COLO668 (cell line): ENCODE measurements at regions not wholly inside any gene's neighbourhood (a gene's known extent, or its start where the extent isn't known, plus 50 kb on each side); places are given as distances from the start of the nearest gene placed in this dataset.
"Not testable (repeated sequence)": the region's sequence is repeated elsewhere in the genome, so short reads cannot be mapped to it uniquely, and the experiment has no call there.

Source experiments
- DNase-seq: peaks from one replicate; lab custom pipeline; 2025; ENCODE audit not compliant: unreplicated experiment; lab: John Stamatoyannopoulos, UW

DNA sequence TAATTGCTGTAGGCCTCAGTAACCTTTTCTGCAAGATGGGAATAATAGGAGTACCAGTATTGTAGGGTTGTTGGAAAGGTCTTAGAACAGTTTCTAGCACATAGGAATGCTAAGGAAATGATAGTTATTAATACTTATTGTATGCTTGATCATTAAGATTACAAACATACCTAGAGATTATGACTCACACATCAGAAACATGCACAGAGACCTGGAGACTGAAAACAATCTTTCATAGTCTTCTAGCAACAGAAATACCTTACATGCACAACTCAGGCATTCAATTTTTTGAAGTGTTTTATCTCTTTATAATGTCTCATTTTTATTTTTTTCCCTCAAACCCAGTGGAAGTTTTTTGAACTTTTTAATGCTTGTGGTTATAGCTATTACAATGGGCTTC, 104.4 kb upstream of the ZBTB20 start:
- DNase-seq = no peak

DNA sequence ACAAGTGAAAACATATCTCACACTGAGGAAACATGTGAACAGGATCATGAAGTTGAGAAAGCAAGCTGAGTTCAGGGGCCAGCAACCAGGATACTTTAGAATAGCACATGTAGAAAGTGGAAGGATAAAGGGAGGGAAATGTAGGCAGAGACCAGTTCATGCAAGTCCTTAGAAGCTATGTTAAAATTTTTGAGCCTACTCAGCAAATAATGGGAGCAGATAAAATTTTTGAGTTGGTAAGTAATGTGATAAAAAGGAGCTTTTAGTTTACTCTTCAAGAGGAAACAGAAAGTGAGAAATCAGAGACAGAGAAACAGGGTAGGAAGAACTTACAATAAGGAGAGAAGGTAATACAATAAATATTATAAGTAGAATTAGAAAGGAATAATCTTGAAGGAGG, 105.6 kb upstream of the ZBTB20 start:
- no peak for DNase-seq

DNA sequence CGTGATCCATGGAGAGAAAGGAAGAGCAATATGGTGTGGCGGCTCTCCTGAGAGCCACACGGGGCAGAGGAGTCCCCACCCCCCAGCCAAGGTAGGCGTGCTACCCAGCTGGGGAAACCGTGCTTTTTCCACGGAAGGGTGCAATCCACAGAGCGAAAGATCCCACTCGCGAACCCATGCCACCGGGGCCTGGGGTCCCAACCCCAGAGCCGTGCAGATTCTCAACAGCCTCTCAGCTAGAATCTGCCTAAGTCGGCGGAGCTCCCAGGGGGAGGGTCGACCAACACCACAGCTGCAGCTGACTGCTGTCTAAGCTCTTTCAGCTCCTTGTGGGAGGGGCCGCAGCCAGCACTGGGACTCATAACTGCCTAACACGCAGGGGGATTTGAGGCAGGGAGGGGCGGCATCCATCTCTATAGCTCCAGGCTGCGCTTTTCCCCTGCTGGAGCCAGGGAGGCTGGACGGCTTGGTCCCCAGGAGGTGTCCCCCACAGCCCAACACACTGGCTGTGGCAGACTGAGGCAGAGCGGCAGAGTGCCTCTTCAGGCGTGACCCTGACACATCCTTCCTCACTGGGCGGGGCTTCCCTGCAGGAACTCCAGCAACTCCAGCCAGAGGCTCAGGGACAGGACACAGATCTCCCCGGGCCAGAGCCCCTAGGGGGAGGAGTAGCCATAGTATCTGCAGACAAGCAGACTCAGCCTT, 107.6 kb upstream of the ZBTB20 start:
- no peak for DNase-seq

DNA sequence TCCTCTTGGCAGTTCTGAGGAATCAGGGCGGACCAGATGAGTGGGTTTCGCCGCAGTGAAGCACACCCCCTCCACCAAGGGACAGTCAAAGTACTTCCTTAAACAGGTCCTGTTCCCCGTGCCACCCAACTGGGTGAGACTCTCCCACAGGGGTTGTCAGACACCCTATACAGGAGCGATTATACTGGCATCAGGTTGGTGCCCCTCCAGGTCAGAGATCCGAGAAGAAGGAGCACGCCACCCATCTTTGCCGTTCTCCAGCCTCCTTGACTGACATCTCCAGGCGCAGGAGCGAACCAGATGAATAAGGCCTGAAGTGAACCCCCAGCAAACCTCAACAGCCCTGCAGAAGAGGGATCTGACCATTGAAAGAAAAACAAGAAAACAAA, 108.1 kb upstream of the ZBTB20 start:
- no peak for DNase-seq

DNA sequence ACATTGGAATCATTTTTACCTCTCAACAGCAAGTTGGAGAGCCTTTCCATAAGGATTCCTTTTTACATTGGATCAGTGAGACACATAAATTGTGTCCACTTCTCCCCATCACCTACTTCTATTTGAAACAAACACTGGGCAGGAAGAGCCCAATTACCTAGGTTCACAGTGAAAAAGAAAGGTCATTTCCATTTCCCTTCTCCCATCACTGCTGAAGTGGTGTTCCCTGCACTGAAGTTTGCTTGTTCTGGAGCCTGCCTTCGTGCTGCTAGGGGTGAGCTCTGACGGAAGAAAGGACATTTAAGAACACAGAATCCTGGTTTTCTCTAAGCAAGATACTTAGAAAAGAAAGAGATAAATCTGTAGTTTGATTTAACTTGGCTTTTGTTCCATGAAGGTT, 123.8 kb upstream of the ZBTB20 start:
- DNase-seq = no peak

DNA sequence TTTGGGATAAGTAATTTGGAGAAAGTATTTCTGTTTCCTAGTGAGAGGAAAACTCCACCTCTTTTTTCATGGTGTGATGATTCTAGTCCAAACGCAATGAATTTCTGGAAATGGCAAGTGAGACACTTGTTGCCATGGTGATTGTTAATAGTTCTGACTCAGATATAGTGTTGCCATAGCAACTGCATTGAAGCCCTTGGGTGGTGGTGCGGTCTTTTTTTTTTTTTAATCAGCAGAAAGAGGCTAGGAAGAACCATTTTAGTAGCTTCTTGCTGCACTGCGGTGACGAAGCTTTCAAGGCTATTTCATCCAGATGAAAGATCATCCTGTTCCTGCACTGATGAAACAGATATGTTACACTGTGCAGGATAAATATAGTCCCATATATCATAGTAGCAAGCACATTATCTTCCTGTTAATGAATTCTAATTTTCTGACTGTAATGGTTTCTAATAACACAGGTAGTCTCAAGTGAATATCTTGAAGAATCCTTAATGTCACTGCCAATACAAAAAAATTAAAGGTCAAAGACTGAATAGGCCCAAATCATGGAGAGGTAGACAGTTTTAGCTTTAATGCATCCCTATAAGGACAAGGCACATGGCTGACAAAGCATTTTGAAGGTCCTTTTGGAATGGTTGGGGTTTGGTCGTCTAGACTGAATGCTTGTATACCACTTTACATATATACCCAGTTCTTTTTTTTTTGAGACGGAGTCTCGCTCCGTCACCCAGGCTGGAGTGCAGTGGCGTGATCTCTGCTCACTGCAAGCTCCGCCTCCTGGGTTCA, 125.1 kb upstream of the ZBTB20 start:
- no peak for DNase-seq

DNA sequence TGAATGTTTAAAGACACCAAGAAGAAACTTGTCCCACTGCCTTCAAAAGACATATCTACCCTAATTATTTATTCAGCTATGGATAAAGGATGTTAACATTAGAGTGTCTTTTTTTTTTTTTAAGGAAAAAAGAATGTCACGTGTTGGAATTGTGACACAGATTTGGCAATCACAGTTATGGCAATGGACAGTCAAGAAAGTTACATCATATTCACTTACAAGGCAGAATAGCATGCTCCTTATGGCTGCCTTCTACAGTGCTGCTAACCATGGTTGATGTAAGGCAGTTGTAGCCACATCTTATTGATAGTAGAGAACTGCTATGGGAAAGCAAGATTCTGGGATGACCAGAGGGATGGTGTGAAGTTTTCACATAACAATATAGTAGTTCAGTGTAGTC, 128.8 kb upstream of the ZBTB20 start:
- no peak for DNase-seq

DNA sequence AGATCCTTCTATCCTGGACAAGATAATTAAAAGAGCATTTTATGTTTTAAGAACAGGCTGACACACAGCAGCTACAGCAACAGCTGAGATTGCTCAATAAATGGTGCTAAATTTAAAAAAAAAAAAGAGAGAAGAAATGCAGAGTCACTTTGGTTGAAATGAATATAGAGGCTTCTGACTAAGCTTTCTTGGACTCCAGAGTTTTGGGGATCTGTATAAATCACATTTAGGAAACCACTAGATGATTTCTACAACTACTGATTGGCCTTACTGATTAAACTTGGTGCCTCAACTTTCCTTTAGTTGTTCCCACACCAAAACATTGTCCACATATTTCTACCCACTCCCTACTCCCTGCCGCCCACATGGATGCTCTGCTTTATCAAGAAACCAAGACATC, 132.9 kb upstream of the ZBTB20 start:
- DNase-seq = no peak

DNA sequence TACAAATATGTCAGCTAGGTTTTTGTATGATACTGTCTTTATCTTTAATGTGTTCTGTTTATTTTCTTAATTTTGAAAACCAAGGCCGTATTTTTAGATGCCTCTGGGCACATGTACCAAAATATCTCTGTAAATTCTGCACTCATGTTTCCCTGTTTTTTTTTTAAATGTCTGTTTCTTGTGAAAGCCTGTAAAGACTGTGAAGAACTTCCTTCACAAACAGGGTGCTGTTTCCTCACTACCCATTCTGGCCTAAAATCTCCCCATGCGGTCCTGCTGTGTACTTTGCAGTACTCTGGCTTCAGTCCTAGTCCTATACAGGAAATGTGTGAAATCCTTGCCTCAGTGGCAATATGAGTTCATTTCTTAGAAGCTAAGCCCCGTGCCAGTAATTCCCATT, 133.4 kb upstream of the ZBTB20 start:
- DNase-seq = no peak

DNA sequence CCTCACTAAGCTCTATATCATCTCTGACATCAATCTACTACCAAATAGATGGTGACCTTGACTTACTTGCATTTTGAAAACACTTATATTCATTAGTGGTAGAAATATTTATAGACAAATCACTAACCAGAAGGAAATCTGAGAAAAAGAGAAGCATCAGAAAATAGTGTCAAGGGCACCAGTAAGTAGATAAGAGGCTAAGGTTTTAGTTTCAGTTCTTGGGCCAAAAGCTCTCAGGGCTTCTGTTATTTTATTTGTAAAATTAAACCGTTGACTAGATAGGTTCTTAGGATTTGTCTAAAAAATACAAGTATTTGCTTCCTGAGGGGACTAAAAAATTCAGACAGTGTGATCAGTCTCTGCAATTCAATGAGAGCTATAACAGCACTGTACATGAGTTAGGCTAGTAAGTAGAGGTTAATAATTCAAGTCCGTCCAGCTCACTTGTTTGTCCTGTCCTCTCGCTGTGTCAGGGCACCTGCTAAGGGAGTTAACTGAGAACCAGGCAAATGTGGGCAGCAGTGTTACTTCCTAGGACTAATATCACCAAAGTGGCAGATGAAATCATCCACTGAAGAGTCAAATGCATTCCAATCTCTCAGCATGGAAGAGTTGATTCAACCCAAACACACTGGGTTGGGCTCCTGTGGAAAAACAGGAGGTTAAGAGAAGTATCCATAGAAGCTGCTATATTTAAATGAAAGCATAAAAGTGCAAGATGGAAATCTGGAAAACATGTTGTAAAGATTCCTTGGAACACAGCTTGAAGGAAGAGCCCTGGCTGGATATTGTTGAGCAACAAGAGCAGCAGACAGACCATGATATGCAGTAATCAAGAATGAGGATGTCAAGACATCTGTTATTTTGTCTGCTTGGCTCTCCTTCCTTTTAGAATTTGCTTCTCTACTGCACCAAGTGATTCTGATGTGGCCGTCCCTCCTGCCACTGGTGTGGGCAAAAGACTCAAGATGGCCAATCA, 134.9 kb upstream of the ZBTB20 start:
- no peak for DNase-seq

DNA sequence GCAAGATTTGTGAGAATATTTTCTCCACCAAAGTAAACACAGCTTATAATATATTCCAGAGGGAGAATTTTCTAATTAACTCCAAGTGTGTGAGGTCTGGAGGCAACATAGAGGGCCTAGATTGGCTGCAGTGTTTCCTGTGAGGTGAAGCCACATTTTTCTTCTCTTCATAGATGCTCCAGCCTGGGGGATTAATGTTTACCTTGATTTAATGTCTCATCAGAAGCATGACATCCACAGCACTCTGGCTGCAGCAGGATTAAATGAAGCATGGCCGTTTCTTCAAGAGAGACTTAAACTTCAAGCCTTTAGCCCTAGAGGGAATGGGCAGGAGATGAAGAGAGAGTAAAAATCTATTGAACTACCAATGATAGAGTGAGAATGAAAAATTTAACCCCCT, 137.9 kb upstream of the ZBTB20 start:
- no peak for DNase-seq

DNA sequence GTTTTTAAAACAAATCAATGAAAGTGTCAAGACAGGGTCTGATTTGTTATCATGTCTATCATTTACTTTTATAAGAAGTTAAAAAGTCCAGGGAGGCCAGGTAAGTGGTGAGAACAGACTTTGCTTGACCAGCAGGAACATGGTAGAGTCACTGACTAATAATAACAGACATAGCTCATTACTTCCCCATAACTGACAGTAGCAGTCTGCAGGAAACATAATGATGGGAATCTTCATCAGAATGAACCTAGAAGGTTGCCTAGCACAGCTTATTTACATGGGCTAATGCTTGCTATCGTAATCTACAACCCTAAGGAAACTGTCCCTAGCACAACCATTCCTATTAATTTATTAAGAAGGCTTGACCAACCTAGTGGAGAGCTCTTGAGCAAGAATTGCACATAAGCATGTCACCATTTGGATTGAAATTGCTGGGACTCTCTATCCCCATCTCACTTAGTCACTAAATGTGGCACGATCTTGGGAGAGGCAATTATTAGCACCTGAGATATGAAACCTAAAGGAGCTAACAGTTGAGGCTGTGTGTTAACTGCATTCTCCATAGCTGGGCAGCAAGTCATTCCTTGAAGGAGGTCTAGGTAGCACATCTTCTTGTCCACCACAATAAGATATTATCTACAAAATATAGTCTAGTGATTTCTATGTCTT, 139.6 kb upstream of the ZBTB20 start:
- DNase-seq = no peak

DNA sequence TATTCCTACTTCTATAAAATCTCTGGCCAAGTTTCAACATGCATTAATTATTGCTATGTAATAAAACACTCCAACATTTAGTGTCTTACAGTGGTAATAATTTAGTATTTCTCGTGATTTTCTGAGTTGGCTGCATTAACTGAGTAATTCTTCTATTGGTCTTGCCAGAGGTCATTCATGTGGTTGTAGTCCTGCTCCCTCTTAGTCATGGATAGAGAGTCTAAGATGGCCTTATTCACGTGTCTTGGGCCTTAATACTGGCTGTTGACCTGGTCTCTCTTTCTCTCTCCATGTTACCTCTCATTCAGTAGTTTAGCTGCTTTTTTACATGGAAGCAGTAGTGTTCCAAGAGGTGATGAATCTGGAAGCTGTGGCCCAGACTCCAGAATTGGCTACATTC, 140.1 kb upstream of the ZBTB20 start:
- DNase-seq = no peak

DNA sequence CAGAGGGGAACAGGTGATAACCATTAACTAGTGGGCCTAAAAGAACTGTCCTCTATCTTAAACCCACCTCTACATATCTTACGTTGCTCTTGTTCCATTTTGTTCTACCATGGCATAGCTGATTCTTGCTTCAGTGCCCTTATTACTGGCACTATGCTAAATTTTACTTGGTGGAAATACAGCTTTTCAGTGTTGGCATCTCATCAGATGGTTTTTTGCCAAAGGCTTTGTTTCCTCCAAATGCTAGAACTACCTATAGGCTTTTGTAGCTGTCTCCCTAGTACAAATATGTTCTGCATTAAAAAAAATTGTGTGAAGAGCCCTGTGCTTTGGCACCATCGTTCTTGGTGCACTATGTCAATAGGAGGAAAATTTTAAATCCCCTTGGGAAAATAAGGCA, 145.0 kb upstream of the ZBTB20 start:
- DNase-seq = no peak

DNA sequence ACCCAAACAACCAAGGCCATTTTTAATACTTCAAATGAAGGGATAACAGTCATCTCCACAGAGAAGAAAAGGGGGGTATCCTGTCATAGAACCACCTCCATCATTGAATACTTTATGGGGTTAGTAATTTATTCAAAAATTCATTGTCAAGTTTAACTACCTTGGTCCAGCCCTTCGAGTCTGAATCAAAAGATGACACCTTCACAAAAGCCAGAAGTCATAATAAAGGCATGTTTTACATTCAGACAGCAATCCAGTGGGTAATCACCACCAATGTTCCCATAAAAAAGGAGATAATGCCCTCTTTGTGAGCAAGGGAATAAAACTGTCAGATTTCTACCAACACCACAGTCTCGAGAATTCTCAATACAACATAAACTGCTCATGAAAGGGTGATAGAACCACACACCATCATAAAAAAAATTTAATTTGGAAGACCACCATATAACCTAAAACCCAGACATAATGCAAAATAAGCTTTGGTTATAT, 145.6 kb upstream of the ZBTB20 start:
- no peak for DNase-seq

DNA sequence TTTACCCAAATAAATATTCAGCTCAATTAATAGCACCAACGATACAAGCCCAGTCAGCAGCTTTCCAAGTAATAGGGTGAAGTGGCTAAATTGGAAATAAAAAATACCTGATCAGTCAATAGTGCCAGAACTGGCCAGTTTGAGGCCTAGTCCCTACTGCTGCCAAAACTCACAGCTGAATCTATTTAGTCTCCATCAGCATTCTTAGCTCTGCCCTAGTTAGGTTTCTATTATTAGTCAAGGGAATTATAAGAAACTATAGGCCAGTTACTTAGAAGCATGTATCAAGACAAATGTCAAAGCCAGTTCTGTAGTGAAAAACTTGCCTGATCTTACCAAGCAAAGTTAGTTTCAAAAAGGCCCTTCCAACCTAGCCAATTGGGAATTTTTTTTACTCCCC, 146.2 kb upstream of the ZBTB20 start:
- no peak for DNase-seq

DNA sequence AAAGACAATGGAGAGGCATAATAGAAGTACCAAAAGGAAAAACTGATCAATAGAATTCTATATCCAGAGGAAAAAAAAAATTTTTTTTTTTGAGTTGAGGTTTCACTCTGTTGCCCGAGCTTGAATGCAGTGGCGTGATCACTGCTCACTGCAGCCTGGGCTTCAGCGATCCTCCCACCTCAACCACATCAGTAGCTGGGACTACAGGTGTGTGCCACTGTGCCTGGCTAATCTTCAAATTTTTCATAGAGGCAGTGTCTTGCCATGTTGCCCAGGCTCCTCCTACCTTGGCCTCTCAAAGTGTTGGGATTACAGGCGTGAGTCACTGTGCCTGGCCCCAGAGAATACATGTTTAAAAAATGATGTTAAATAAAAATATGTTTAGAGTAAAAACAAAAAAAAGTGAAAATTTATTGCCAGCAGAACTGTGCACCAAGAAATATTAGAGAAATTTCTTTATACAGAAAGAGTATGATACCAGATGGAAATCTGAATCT, 154.3 kb upstream of the ZBTB20 start:
- no peak for DNase-seq

DNA sequence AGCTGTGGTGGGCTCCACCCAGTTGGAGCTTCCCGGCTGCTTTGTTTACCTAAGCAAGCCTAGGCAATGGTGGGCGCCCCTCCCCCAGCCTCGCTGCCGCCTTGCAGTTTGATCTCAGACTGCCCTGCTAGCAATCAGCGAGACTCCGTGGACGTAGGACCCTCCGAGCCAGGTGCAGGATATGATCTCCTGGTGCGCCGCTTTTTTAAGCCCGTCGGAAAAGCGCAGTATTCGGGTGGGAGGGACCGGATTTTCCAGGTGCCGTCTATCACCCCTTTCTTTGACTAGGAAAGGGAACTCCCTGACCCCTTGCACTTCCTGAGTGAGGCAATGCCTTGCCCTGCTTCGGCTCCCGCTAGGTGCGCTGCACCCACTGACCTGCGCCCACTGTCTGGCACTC, 170.9 kb upstream of the ZBTB20 start:
- DNase-seq = not testable (repeated sequence)

DNA sequence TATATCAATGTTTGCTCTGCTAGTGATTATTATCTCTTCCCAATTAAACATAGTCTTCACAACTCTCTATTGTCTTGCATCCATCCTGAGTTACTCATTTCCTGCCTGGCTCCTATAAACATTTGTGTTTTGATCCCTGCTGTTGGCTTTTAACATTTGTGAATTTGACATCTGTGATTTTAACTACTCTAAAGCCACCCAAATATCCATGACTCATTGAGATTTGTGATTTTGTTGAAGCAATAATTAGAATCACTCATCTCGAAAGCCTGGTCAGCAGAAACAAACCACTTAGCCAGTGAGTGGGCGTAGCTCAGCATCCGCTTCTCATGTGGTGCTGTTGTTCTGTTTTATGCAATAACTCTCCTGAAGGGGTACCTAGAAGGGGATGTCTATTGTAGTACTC, 174.3 kb upstream of the ZBTB20 start:
- DNase-seq = no peak

DNA sequence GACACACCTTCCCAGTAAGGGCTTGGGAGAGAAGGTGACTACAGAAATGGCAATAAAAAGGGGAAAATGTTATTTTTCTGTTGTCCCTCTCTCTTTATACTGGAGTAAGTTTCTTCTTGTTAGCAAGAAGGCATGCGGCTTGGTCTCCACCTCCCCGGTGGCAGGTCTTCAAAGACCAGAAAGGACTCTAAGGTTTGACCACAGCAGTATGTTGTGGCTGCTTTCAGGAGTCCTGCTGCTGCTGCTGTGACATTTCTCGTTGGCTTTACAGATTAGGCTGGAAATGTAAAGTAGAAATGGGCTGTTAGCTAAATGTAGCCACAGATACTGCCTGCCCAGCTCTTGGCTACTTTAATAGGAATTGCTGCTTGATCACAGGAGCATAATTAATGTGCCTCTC, 175.8 kb upstream of the ZBTB20 start:
- DNase-seq = no peak

DNA sequence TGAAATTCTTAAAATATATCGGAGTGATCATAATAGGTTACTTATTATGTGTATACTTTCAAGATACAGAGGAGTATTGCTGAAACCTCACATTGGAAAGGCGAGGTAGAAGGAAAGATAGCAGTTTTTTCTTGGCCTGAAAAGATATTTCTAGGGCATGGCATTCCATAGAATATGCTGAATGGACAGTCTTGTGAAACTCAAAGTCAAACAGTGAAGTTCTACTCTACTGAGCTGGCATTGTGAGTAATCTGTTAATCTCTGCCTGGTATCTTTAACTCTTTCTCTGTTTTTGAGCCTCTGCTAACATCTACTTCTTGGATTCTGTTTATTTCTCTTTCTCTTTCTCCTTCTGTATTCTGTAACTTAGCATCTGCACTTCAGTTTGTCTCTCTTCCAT, 176.3 kb upstream of the ZBTB20 start:
- DNase-seq = no peak
